ENCODE measurements at regions not wholly inside any gene's neighbourhood (a gene's known extent, or its start where the extent isn't known, plus 50 kb on each side); places are given as distances from the start of the nearest gene placed in this dataset.

DNA sequence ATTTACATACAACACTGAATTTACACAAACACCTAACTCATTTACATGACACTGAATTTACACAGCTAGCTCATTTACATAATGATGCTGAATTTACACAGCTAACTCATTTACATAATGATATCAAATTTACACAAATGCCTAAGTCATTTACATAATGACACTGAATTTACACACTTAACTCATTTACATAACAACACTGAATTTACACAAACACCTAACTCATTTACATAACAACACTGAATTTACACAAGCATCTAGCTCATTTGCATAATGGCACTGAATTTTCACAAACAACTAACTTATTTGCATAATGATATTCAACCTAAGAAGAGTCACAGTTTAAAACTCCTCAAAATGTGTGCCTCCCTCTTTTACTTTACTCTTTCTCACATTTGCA lies 511.7 kb downstream of the GALR1 start:
- no peak for ATAC-seq (ENCODE audit: insufficient number of reproducible peaks, low FRiP score, low read depth)
- H3K4me1 ChIP-seq (ENCODE audit: control insufficient read depth in 1 of 2, low read depth in 2 of 2), result no peaks in the 10 kb centered on the region
- no peak for DNase-seq (ENCODE audit: low spot score)
- H3K27ac ChIP-seq, result no peak overlapping the region
- TF ChIP-seq, protein P1, sequence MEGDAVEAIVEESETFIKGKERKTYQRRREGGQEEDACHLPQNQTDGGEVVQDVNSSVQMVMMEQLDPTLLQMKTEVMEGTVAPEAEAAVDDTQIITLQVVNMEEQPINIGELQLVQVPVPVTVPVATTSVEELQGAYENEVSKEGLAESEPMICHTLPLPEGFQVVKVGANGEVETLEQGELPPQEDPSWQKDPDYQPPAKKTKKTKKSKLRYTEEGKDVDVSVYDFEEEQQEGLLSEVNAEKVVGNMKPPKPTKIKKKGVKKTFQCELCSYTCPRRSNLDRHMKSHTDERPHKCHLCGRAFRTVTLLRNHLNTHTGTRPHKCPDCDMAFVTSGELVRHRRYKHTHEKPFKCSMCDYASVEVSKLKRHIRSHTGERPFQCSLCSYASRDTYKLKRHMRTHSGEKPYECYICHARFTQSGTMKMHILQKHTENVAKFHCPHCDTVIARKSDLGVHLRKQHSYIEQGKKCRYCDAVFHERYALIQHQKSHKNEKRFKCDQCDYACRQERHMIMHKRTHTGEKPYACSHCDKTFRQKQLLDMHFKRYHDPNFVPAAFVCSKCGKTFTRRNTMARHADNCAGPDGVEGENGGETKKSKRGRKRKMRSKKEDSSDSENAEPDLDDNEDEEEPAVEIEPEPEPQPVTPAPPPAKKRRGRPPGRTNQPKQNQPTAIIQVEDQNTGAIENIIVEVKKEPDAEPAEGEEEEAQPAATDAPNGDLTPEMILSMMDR (IDR thresholded peaks at IDR 0.05), result no peak
- H3K9me3 ChIP-seq, result no peaks in the 10 kb centered on the region
- H3K4me3 ChIP-seq, result no peak overlapping the region
- H3K36me3 ChIP-seq, result no peaks in the 10 kb centered on the region
- H3K27me3 ChIP-seq (replicated peaks; ENCODE audit: insufficient read depth), result no peaks in the 10 kb centered on the region

DNA sequence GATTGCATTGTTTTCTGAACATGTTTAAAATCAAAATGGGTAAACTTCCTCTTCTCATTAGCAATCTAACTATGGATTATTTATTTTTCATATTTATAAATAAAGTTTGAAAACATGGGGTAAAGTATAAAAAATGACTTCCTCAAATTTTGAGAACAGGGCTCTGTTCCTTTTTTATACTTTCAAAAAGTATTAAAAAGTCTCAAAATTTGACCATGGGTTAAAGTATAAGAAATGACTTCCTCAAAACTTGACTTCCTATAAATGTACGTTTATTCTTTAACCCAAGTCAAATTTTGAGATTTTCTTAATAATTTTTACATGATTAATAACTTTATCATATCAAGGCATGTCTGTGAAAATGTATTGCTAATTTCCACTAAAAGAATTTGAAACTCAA lies 512.4 kb downstream of the GALR1 start:
- Histone ChIP-seq H3K27ac (no peak overlapping the region), H3K27me3 (replicated peaks; ENCODE audit: insufficient read depth) (no peaks in the 10 kb centered on the region), H3K4me3 (no peak overlapping the region), H3K36me3 (no peaks in the 10 kb centered on the region), H3K4me1 (ENCODE audit: control insufficient read depth in 1 of 2, low read depth in 2 of 2) (no peaks in the 10 kb centered on the region), H3K9me3 (no peaks in the 10 kb centered on the region)
- ATAC-seq (ENCODE audit: insufficient number of reproducible peaks, low FRiP score, low read depth), result no peak
- TF ChIP-seq, protein P1 (IDR thresholded peaks at IDR 0.05), result no peak
- DNase-seq (ENCODE audit: low spot score), result no peak

DNA sequence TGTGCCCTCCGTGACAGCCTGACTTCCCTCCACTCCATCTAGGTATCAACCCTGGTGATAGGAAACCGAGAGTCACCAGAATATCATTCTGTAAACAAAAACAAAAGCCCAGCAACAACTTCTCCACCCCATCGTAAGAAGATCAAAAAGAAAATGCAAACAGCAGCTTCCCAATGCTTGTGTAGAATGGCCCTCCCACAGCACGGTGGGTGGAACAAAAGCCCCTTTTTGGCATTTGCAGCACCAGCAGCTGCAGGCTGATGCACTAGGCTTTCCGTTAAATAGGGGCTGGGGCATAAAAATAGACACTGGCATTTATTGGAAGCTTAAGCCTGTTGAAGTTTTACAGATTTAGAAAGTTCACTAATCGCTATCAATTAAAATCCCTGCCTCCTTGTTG lies 513.0 kb downstream of the GALR1 start:
- no peaks in the 10 kb centered on the region for H3K4me1 ChIP-seq (ENCODE audit: control insufficient read depth in 1 of 2, low read depth in 2 of 2)
- H3K27ac ChIP-seq, result no peak overlapping the region
- TF ChIP-seq, protein P1 (IDR thresholded peaks at IDR 0.05), result no peak
- no peaks in the 10 kb centered on the region for H3K27me3 ChIP-seq (replicated peaks; ENCODE audit: insufficient read depth)
- no peak overlapping the region for H3K4me3 ChIP-seq
- no peaks in the 10 kb centered on the region for H3K9me3 ChIP-seq
- DNase-seq (ENCODE audit: low spot score) (no peak), ATAC-seq (ENCODE audit: insufficient number of reproducible peaks, low FRiP score, low read depth) (no peak)
- no peaks in the 10 kb centered on the region for H3K36me3 ChIP-seq

DNA sequence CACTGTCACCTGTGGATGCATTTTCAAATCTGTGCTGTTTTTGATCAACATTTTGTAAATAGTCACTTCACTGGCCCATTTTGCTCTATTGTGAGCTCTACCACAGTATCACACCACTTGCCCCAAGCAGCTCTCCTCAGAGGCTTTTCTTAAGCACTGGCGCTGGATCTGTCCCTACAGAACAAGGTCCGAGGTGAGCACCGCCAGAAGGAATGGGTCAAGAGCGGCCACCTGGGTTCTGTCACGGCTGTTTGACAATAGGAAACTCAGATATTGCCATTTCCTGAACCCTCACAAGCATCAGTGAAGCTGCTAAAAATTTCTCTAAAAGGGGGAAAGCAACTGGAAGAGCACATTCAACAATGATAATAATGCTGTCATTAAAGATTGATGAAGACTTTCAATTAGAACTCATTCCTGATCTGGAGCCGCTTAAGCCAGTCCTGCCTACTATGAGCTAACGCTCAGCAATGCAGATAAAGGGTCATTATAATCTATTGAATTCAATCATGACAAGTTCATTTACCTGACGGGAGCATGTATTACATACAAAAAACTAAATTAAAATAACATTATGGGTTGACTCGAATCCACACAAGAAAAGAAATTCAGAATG lies 514.0 kb downstream of the GALR1 start:
- Histone ChIP-seq H3K27me3 (replicated peaks; ENCODE audit: insufficient read depth) (no peaks in the 10 kb centered on the region), H3K36me3 (no peaks in the 10 kb centered on the region), H3K27ac (no peak overlapping the region), H3K9me3 (no peaks in the 10 kb centered on the region), H3K4me3 (no peak overlapping the region), H3K4me1 (ENCODE audit: control insufficient read depth in 1 of 2, low read depth in 2 of 2) (no peaks in the 10 kb centered on the region)
- ATAC-seq (ENCODE audit: insufficient number of reproducible peaks, low FRiP score, low read depth) (no peak), DNase-seq (ENCODE audit: low spot score) (no peak)
- TF ChIP-seq, protein P1 (IDR thresholded peaks at IDR 0.05), result no peak

DNA sequence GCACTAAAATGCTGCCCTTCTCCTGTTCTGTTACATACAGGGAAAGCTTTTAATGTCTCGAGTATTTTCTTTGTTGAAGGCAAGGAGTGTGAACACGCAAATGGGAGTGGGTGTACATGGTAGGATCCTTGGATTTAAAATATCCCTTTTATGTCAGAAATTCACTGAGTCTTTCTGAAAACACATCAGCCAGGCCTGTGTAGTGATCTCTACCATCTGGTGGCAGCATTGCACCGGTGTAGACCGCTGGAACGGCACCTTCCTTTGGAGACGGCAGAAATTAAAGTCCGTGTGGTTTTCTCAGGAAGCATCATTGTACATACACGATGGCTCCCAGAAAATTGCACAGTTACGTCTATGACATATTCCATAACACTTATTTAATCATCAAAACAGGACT lies 515.8 kb downstream of the GALR1 start:
- no peaks in the 10 kb centered on the region for H3K27me3 ChIP-seq (replicated peaks; ENCODE audit: insufficient read depth)
- ATAC-seq (ENCODE audit: insufficient number of reproducible peaks, low FRiP score, low read depth), result no peak
- H3K9me3 ChIP-seq, result no peaks in the 10 kb centered on the region
- no peak overlapping the region for H3K27ac ChIP-seq
- no peak overlapping the region for H3K4me3 ChIP-seq
- H3K4me1 ChIP-seq (ENCODE audit: control insufficient read depth in 1 of 2, low read depth in 2 of 2), result no peaks in the 10 kb centered on the region
- DNase-seq (ENCODE audit: low spot score), result no peak
- H3K36me3 ChIP-seq, result no peaks in the 10 kb centered on the region
- TF ChIP-seq, protein P1 (IDR thresholded peaks at IDR 0.05), result no peak
